GM23338 (cell line): ENCODE measurements at regions not wholly inside any gene's neighbourhood (a gene's known extent, or its start where the extent isn't known, plus 50 kb on each side); places are given as distances from the start of the nearest gene placed in this dataset.

ENCODE experiments used
- CREB1 ChIP-seq: fragments of 250-450 bp; sonication (Bioruptor Pico); IDR thresholded peaks from 2 replicates; pipeline ENCODE4 v1.5.0; 2020; ENCODE audit warnings: low read depth, mild to moderate bottlenecking, moderate library complexity
- CTCF ChIP-seq, 2 experiments: fragments of 200-600 bp in 1 of 2; sonication (generic) in 1 of 2; conservative IDR thresholded peaks; 2 replicates each; pipeline versions ENCODE4 v1.5.1 to v1.6.1; 2016 to 2017; ENCODE audit warnings: antibody characterized with exemption in 2 of 2, low read depth in 2 of 2, mild to moderate bottlenecking in 2 of 2, moderate library complexity in 1 of 2
- EZH2 ChIP-seq: fragments of 200-600 bp; sonication (generic); IDR thresholded peaks from one replicate; pipeline ENCODE4 v1.8.0; 2017; ENCODE audit warnings: antibody characterized with exemption, mild to moderate bottlenecking, low read depth; ENCODE audit not compliant: unreplicated experiment
- EZH2phosphoT487 ChIP-seq: fragments of 200-600 bp; sonication (generic); IDR thresholded peaks from one replicate; pipeline ENCODE4 v1.8.1; 2018; ENCODE audit warnings: antibody characterized with exemption; ENCODE audit not compliant: unreplicated experiment
- JUNB ChIP-seq: IDR thresholded peaks from one replicate; pipeline ENCODE4 v1.6.1; 2016; ENCODE audit warnings: antibody characterized with exemption; ENCODE audit not compliant: unreplicated experiment
- NANOG ChIP-seq: IDR thresholded peaks from 2 replicates; pipeline ENCODE4 v1.6.1; 2016; ENCODE audit warnings: antibody characterized with exemption, borderline replicate concordance
- POLR2AphosphoS5 ChIP-seq: IDR thresholded peaks from 2 replicates; pipeline ENCODE4 v1.6.1; 2016; ENCODE audit warnings: antibody characterized with exemption, low read depth
- REST ChIP-seq: IDR thresholded peaks from one replicate; pipeline ENCODE4 v1.6.1; 2018; ENCODE audit warnings: antibody characterized with exemption; ENCODE audit not compliant: unreplicated experiment
- STAT1 ChIP-seq: IDR thresholded peaks from one replicate; pipeline ENCODE4 v1.6.1; 2016; ENCODE audit warnings: antibody characterized with exemption; ENCODE audit not compliant: unreplicated experiment
- ZNF331 ChIP-seq: fragments of 250-450 bp; sonication (Bioruptor Pico); IDR thresholded peaks from 2 replicates; pipeline ENCODE4 v1.5.0; 2020; ENCODE audit warnings: low read depth, mild to moderate bottlenecking, moderate library complexity
- ZNF462 ChIP-seq: fragments of 250-450 bp; sonication (Bioruptor Pico); IDR thresholded peaks from 2 replicates; pipeline ENCODE4 v1.5.0; 2020; ENCODE audit warnings: mild to moderate bottlenecking, moderate library complexity

- TF ChIP-seq CTCF (conservative IDR thresholded peaks at IDR 0.05; ENCODE audit: low read depth in 2 of 2) (no peak), EZH2 (no peak), JUNB (no peak), POLR2AphosphoS5 (no peak), REST (no peak), EZH2phosphoT487 (no peak), CREB1 (CRISPR knock-in tag) (no peak), ZNF331 (CRISPR knock-in tag) (no peak), NANOG (no peak), STAT1 (no peak), ZNF462 (CRISPR knock-in tag) (no peak)
These were observed 578.0 kb downstream of the BCOR start for GRCh38 chrX:39519566-39520301.
